NCI-H446 (cell line): ENCODE measurements at regions not wholly inside any gene's neighbourhood (a gene's known extent, or its start where the extent isn't known, plus 50 kb on each side); places are given as distances from the start of the nearest gene placed in this dataset.

Experiments
- DNase-seq, 2 experiments: peaks; one replicate each; lab custom pipeline; 2025; lab: John Stamatoyannopoulos, UW

GRCh38 chr15:29364426-29365078 is 94.9 kb upstream of the NSMCE3 start:
- no peak for DNase-seq

- DNase-seq, result no peak
Observed at GRCh38 chr15:29361560-29361959, 91.9 kb upstream of the NSMCE3 start.

GRCh38 chr15:29360152-29360551 is 90.5 kb upstream of the NSMCE3 start:
- DNase-seq, result no peak

GRCh38 chr15:29356786-29357185 is 87.2 kb upstream of the NSMCE3 start:
- DNase-seq, result no peak

- DNase-seq, result no peak
Observed at GRCh38 chr15:29355477-29355876, 85.9 kb upstream of the NSMCE3 start.

- no peak for DNase-seq
Observed at GRCh38 chr15:29352402-29352801, 82.8 kb upstream of the NSMCE3 start.

- DNase-seq, result no peak
Observed at GRCh38 chr15:29349196-29349595, 79.6 kb upstream of the NSMCE3 start.

GRCh38 chr15:29348336-29348914 is 78.8 kb upstream of the NSMCE3 start:
- DNase-seq, result no peak

GRCh38 chr15:29346998-29347397 is 77.4 kb upstream of the NSMCE3 start:
- no peak for DNase-seq

GRCh38 chr15:29345549-29346525 is 76.2 kb upstream of the NSMCE3 start:
- no peak for DNase-seq

- DNase-seq, result no peak
Observed at GRCh38 chr15:29344474-29344873, 74.9 kb upstream of the NSMCE3 start.

GRCh38 chr15:29343229-29343628 is 73.6 kb upstream of the NSMCE3 start:
- DNase-seq, result no peak

GRCh38 chr15:29342201-29342600 is 72.6 kb upstream of the NSMCE3 start:
- DNase-seq, result no peak

- no peak for DNase-seq
Observed at GRCh38 chr15:29337156-29337959, 67.7 kb upstream of the NSMCE3 start.

GRCh38 chr15:29334544-29334943 is 64.9 kb upstream of the NSMCE3 start:
- DNase-seq, result no peak

GRCh38 chr15:29333261-29333660 is 63.6 kb upstream of the NSMCE3 start:
- no peak for DNase-seq

- DNase-seq, result no peak
Observed at GRCh38 chr15:29331669-29332068, 62.0 kb upstream of the NSMCE3 start.

- no peak for DNase-seq
Observed at GRCh38 chr15:29331071-29331470, 61.4 kb upstream of the NSMCE3 start.

- no peak for DNase-seq
Observed at GRCh38 chr15:29324746-29325145, 55.1 kb upstream of the NSMCE3 start.

GRCh38 chr15:29323557-29323956 is 53.9 kb upstream of the NSMCE3 start:
- no peak for DNase-seq

- DNase-seq, result no peak
Observed at GRCh38 chr15:29322415-29322814, 52.8 kb upstream of the NSMCE3 start.

- DNase-seq, result no peak
Observed at GRCh38 chr15:29320420-29320819, 50.8 kb upstream of the NSMCE3 start.
